Cardiac fibroblast (primary cell): ENCODE measurements at regions not wholly inside any gene's neighbourhood (a gene's known extent, or its start where the extent isn't known, plus 50 kb on each side); places are given as distances from the start of the nearest gene placed in this dataset.

Experiments used
- DNase-seq, 2 donors: peaks; one replicate each; pipeline versions ENCODE4 v3.0.0 to v3.0.0-alpha.2; 2010; ENCODE audit warnings: low read depth in 2 of 2
- H3K4me3 ChIP-seq, 2 donors: replicated peaks in 1 of 2; 1 replicate in 1 of 2; 2 replicates in 1 of 2; pipeline ENCODE4 v1.5.1; 2011; ENCODE audit warnings: low read depth in 2 of 2, low read length in 2 of 2, mild to moderate bottlenecking in 2 of 2, moderate library complexity in 1 of 2
- CTCF ChIP-seq: IDR thresholded peaks from one replicate; pipeline ENCODE4 v1.5.1; 2011; ENCODE audit warnings: low read depth, mild to moderate bottlenecking, low read length, inconsistent platforms

- DNase-seq = peak; percentile 72 to 82
- no peak overlapping the region for H3K4me3 ChIP-seq
- no peak for TF ChIP-seq CTCF
Measured at GRCh38 chr21:35324372-35325220, 275.5 kb upstream of the RUNX1 start.

- peak in 1 of 2 donors; percentile 65 for DNase-seq
- H3K4me3 ChIP-seq = no peak overlapping the region
- TF ChIP-seq CTCF = no peak
Measured at GRCh38 chr21:35323947-35324346, 274.8 kb upstream of the RUNX1 start.

- DNase-seq = no peak
- no peak overlapping the region for H3K4me3 ChIP-seq
- TF ChIP-seq CTCF = no peak
Measured at GRCh38 chr21:35321322-35322200, 272.5 kb upstream of the RUNX1 start.

- DNase-seq = no peak
- TF ChIP-seq CTCF = no peak
- no peak overlapping the region for H3K4me3 ChIP-seq
Measured at GRCh38 chr21:35319684-35320283, 270.7 kb upstream of the RUNX1 start.

GRCh38 chr21:35316933-35317332, 267.8 kb upstream of the RUNX1 start:
- H3K4me3 ChIP-seq = no peak overlapping the region
- peak; percentile 38 to 80 for DNase-seq
- TF ChIP-seq CTCF = no peak

GRCh38 chr21:35316456-35316855, 267.4 kb upstream of the RUNX1 start:
- no peak for DNase-seq
- H3K4me3 ChIP-seq = no peak overlapping the region
- no peak for TF ChIP-seq CTCF
